Effector memory CD4-positive, alpha-beta T cell (primary cell): ENCODE measurements at regions not wholly inside any gene's neighbourhood (a gene's known extent, or its start where the extent isn't known, plus 50 kb on each side); places are given as distances from the start of the nearest gene placed in this dataset.
"Not testable (repeated sequence)": the region's sequence is repeated elsewhere in the genome, so short reads cannot be mapped to it uniquely, and the experiment has no call there.

Experiments
- DNase-seq, 3 donors: peaks; one replicate each; pipeline ENCODE4 v3.0.0-alpha.2; 2020
- H3K27ac ChIP-seq: 2 replicates; pipeline ENCODE4 v1.7.0; 2013; ENCODE audit warnings: mild to moderate bottlenecking, low read length, moderate library complexity; ENCODE audit not compliant: insufficient read depth, poor library complexity, severe bottlenecking
- H3K27me3 ChIP-seq: replicated peaks from 2 replicates; pipeline ENCODE4 v1.7.0; 2013; ENCODE audit warnings: mild to moderate bottlenecking, low read length; ENCODE audit not compliant: insufficient read depth, control insufficient read depth, poor library complexity, severe bottlenecking
- H3K36me3 ChIP-seq: 2 replicates; pipeline ENCODE4 v1.7.0; 2013; ENCODE audit warnings: mild to moderate bottlenecking, low read length, moderate library complexity; ENCODE audit not compliant: control insufficient read depth, insufficient read depth
- H3K4me1 ChIP-seq: 2 replicates; pipeline ENCODE4 v1.7.0; 2013; ENCODE audit warnings: low read length, mild to moderate bottlenecking; ENCODE audit not compliant: control insufficient read depth, insufficient read depth, poor library complexity, severe bottlenecking
- H3K4me3 ChIP-seq: 2 replicates; pipeline ENCODE4 v1.7.0; 2013; ENCODE audit warnings: low read length, low read depth, mild to moderate bottlenecking; ENCODE audit not compliant: insufficient read depth, poor library complexity, severe bottlenecking
- H3K9me3 ChIP-seq: 2 replicates; pipeline ENCODE4 v1.7.0; 2013; ENCODE audit warnings: mild to moderate bottlenecking, low read length, moderate library complexity; ENCODE audit not compliant: control insufficient read depth

- Histone ChIP-seq H3K4me1 (no peaks in the 10 kb centered on the region), H3K36me3 (no peaks in the 10 kb centered on the region), H3K4me3 (no peak overlapping the region), H3K9me3 (no peaks in the 10 kb centered on the region), H3K27me3 (no peaks in the 10 kb centered on the region), H3K27ac (no peak overlapping the region)
- no peak for DNase-seq
Observed at GRCh38 chr3:144737281-144737680, 765.7 kb downstream of the DIPK2A start.

- Histone ChIP-seq H3K4me1 (no peaks in the 10 kb centered on the region), H3K27me3 (no peaks in the 10 kb centered on the region), H3K36me3 (no peaks in the 10 kb centered on the region), H3K4me3 (no peak overlapping the region), H3K9me3 (no peaks in the 10 kb centered on the region), H3K27ac (no peak overlapping the region)
- no peak for DNase-seq
Observed at GRCh38 chr3:144743225-144743668, 771.6 kb downstream of the DIPK2A start.

GRCh38 chr3:144744473-144744872, 772.9 kb downstream of the DIPK2A start:
- Histone ChIP-seq H3K36me3 (no peaks in the 10 kb centered on the region), H3K27me3 (no peaks in the 10 kb centered on the region), H3K9me3 (no peaks in the 10 kb centered on the region), H3K4me3 (no peak overlapping the region), H3K4me1 (no peaks in the 10 kb centered on the region), H3K27ac (no peak overlapping the region)
- DNase-seq: no peak

GRCh38 chr3:144746631-144747030, 775.0 kb downstream of the DIPK2A start:
- no peaks in the 10 kb centered on the region for H3K36me3 ChIP-seq
- H3K9me3 ChIP-seq: no peaks in the 10 kb centered on the region
- H3K4me1 ChIP-seq: no peaks in the 10 kb centered on the region
- no peaks in the 10 kb centered on the region for H3K27me3 ChIP-seq
- H3K27ac ChIP-seq: no peak overlapping the region
- no peak for DNase-seq
- no peak overlapping the region for H3K4me3 ChIP-seq

- not testable (repeated sequence) for H3K9me3 ChIP-seq, H3K4me3 ChIP-seq, H3K36me3 ChIP-seq, H3K27ac ChIP-seq, H3K27me3 ChIP-seq, DNase-seq, H3K4me1 ChIP-seq
Observed at GRCh38 chr3:144749536-144750253, 778.1 kb downstream of the DIPK2A start.

GRCh38 chr3:144754076-144754783, 782.6 kb downstream of the DIPK2A start:
- no peaks in the 10 kb centered on the region for H3K36me3 ChIP-seq
- no peak overlapping the region for H3K4me3 ChIP-seq
- H3K9me3 ChIP-seq: no peaks in the 10 kb centered on the region
- no peak for DNase-seq
- no peaks in the 10 kb centered on the region for H3K27me3 ChIP-seq
- no peaks in the 10 kb centered on the region for H3K4me1 ChIP-seq
- H3K27ac ChIP-seq: no peak overlapping the region

GRCh38 chr3:144756704-144757440, 785.2 kb downstream of the DIPK2A start:
- no peak for DNase-seq
- Histone ChIP-seq H3K27ac (no peak overlapping the region), H3K4me3 (no peak overlapping the region), H3K36me3 (no peaks in the 10 kb centered on the region), H3K4me1 (no peaks in the 10 kb centered on the region), H3K9me3 (no peaks in the 10 kb centered on the region), H3K27me3 (no peaks in the 10 kb centered on the region)

GRCh38 chr3:144760831-144761230, 789.2 kb downstream of the DIPK2A start:
- Histone ChIP-seq H3K27me3 (no peaks in the 10 kb centered on the region), H3K9me3 (no peaks in the 10 kb centered on the region), H3K4me1 (no peaks in the 10 kb centered on the region), H3K4me3 (no peak overlapping the region), H3K27ac (no peak overlapping the region), H3K36me3 (no peaks in the 10 kb centered on the region)
- no peak for DNase-seq

- Histone ChIP-seq H3K4me1 (no peaks in the 10 kb centered on the region), H3K9me3 (no peaks in the 10 kb centered on the region), H3K27ac (no peak overlapping the region), H3K36me3 (no peaks in the 10 kb centered on the region), H3K4me3 (no peak overlapping the region), H3K27me3 (no peaks in the 10 kb centered on the region)
- DNase-seq: no peak
Observed at GRCh38 chr3:144762091-144762490, 790.5 kb downstream of the DIPK2A start.
